Common myeloid progenitor, CD34-positive (primary cell): ENCODE measurements at regions not wholly inside any gene's neighbourhood (a gene's known extent, or its start where the extent isn't known, plus 50 kb on each side); places are given as distances from the start of the nearest gene placed in this dataset.
"Not testable (repeated sequence)": the region's sequence is repeated elsewhere in the genome, so short reads cannot be mapped to it uniquely, and the experiment has no call there.

Source experiments
- CTCF ChIA-PET: fragments of 350-600 bp; sonication (Branson Sonifier 250); formaldehyde crosslinking; loops from one replicate; lab custom pipeline; 2021; ENCODE audit warnings: antibody characterized with exemption; lab: Charles Lee
- POLR2A ChIA-PET: fragments of 350-600 bp; sonication (Branson Sonifier 250); formaldehyde crosslinking; loops from one replicate; lab custom pipeline; 2021; ENCODE audit warnings: antibody characterized with exemption; lab: Charles Lee
- DNase-seq, 3 donors: peaks; one replicate each; pipeline versions ENCODE4 v3.0.0 to v3.0.0-alpha.2; 2013
- H3K27ac ChIP-seq, 2 experiments: 1 replicate in 1 of 2; 2 replicates in 1 of 2; pipeline ENCODE4 v1.7.0; 2013; ENCODE audit warnings: inconsistent platforms in 2 of 2, low read length in 2 of 2, mild to moderate bottlenecking in 2 of 2, low read depth in 1 of 2, moderate library complexity in 1 of 2; ENCODE audit not compliant: severe bottlenecking in 2 of 2, insufficient read depth in 1 of 2, poor library complexity in 1 of 2
- H3K27me3 ChIP-seq, 5 experiments: replicated peaks in 2 of 5; 1 replicate in 3 of 5; 2 replicates in 2 of 5; pipeline versions ENCODE4 v1.6.1 to v1.7.0; 2013; ENCODE audit warnings: low read length in 4 of 5, mild to moderate bottlenecking in 2 of 5, moderate library complexity in 2 of 5, inconsistent platforms in 1 of 5; ENCODE audit not compliant: insufficient read depth in 5 of 5, control insufficient read depth in 4 of 5
- H3K36me3 ChIP-seq, 4 experiments: 1 replicate in 2 of 4; 2 replicates in 2 of 4; pipeline versions ENCODE4 v1.6.1 to v1.7.0; 2013; ENCODE audit warnings: low read length in 3 of 4, control low read depth in 1 of 4, mild to moderate bottlenecking in 1 of 4; ENCODE audit not compliant: control insufficient read depth in 4 of 4, insufficient read depth in 4 of 4
- H3K4me1 ChIP-seq, 4 experiments: 1 replicate in 3 of 4; 2 replicates in 1 of 4; pipeline versions ENCODE4 v1.6.1 to v1.7.1; 2013; ENCODE audit warnings: low read length in 3 of 4, mild to moderate bottlenecking in 3 of 4, control low read depth in 1 of 4, inconsistent platforms in 1 of 4, moderate library complexity in 1 of 4; ENCODE audit not compliant: control insufficient read depth in 4 of 4, insufficient read depth in 4 of 4; ENCODE audit errors: control extremely low read depth in 1 of 4
- H3K4me3 ChIP-seq, 7 experiments: 1 replicate in 4 of 7; 2 replicates in 3 of 7; pipeline versions ENCODE4 v1.5.1 to v1.7.0; 2013; ENCODE audit warnings: mild to moderate bottlenecking in 7 of 7, low read length in 6 of 7, moderate library complexity in 6 of 7, inconsistent platforms in 2 of 7, low read depth in 2 of 7, control low read depth in 1 of 7; ENCODE audit not compliant: insufficient read depth in 4 of 7, control insufficient read depth in 1 of 7; ENCODE audit errors: extremely low read depth in 1 of 7
- H3K9me3 ChIP-seq, 5 experiments: 1 replicate in 4 of 5; 2 replicates in 1 of 5; pipeline versions ENCODE4 v1.6.1 to v1.7.1; 2013; ENCODE audit warnings: low read length in 4 of 5, mild to moderate bottlenecking in 2 of 5, inconsistent platforms in 1 of 5, low read depth in 1 of 5, moderate library complexity in 1 of 5; ENCODE audit not compliant: control insufficient read depth in 4 of 5, insufficient read depth in 2 of 5; ENCODE audit errors: control extremely low read depth in 1 of 5
- WGBS: methylation state at CpG from one replicate; pipeline ENCODE4 v1.1.5; 2013; ENCODE audit not compliant: insufficient coverage; 5-methylcytosine and 5-hydroxymethylcytosine counted together

DNA sequence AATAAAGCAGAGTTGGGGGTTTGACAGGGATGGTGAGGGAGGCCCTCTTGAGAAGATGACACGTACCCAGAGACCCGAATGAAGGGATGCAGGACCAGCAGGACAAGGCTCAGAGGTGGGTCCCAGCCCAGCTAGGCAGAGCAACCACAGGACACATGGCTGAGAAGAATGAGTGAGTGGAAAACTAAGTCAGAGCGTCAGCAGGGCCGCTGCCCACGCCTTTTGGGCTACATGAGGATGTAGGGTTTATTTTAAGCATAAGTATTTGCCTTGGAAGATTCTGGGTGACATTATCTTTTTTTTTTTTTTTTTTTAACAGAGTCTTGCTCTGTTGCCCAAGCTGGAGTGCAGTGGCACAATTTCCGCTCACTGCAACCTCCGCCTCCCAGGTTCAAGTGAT, 176.0 kb downstream of the TMEM132E start:
- H3K4me1 ChIP-seq = peaks cover 0 to 2% (median 0%) of the 10 kb centered on the region in 4 experiments
- 88% methylated on average over 6 of the region's 7 CpGs for WGBS

DNA sequence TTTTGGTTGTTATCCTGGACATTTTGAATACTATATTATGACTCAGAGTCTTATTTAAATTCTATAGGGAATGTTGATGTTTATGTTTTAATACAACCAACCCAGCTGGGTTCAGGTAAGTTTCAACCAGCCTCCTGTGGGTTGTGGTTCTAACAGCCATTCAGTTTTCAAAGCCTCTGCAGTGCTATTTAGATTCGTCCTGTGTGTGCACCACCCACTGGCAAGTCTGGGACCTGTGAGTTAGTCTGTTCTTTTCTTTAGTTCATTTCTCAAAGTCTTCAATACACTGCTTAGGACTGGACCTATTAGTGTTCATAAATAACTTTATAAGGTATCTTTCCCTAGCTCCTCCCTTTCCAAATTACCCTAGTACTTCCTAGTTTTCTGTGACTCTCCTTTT, 170.6 kb downstream of the TMEM132E start:
- no peak for DNase-seq
- Histone ChIP-seq H3K9me3 (peaks cover 0 to 7% (median 2%) of the 10 kb centered on the region in 5 experiments), H3K27me3 (peaks cover 0 to 16% (median 7%) of the 10 kb centered on the region in 5 experiments), H3K4me1 (no peaks in the 10 kb centered on the region), H3K27ac (no peak overlapping the region), H3K4me3 (no peak overlapping the region), H3K36me3 (no peaks in the 10 kb centered on the region)
- WGBS = 83% methylated on average over 1 of the region's 1 CpG
- ChIA-PET CTCF (no interaction called here), POLR2A (no interaction called here)

More for the DNA sequence above, 176.0 kb downstream of the TMEM132E start:
- ChIA-PET CTCF (no interaction called here), POLR2A (no interaction called here)
- no peak for DNase-seq
- Histone ChIP-seq H3K4me3 (no peak overlapping the region), H3K9me3 (peaks cover 0 to 5% (median 0%) of the 10 kb centered on the region in 5 experiments), H3K27me3 (peaks cover 0 to 18% (median 7%) of the 10 kb centered on the region in 5 experiments), H3K27ac (no peak overlapping the region), H3K36me3 (no peaks in the 10 kb centered on the region)

DNA sequence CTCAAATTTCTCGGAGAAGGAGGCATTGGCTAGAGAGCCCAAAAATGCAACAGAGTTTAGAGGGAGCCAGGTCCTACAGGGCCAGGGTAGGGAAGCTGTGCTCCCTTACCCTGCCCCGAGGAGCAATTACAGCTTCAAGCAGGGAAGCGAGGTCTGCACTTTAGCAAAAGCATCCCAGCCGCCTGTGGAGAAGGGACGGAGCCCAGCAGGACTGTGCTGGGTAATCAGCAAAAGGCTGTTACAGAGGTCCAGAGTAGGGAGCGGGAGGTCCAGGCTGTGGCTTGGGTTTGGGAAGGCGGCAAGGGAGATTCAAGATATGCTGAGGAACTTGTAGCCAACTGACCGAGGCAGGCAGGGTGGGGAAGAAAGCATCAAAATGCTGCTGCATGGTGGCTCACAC, 162.6 kb downstream of the TMEM132E start:
- no peaks in the 10 kb centered on the region for H3K36me3 ChIP-seq
- POLR2A ChIA-PET = no interaction called here
- DNase-seq = no peak
- H3K4me3 ChIP-seq = no peak overlapping the region
- no peak overlapping the region for H3K27ac ChIP-seq
- CTCF ChIA-PET = no interaction called here
- peaks cover 0 to 2% (median 0%) of the 10 kb centered on the region in 5 experiments for H3K9me3 ChIP-seq
- H3K27me3 ChIP-seq = peaks cover 0 to 11% (median 3%) of the 10 kb centered on the region in 5 experiments
- WGBS = 64% methylated on average over 8 of the region's 8 CpGs
- no peaks in the 10 kb centered on the region for H3K4me1 ChIP-seq

DNA sequence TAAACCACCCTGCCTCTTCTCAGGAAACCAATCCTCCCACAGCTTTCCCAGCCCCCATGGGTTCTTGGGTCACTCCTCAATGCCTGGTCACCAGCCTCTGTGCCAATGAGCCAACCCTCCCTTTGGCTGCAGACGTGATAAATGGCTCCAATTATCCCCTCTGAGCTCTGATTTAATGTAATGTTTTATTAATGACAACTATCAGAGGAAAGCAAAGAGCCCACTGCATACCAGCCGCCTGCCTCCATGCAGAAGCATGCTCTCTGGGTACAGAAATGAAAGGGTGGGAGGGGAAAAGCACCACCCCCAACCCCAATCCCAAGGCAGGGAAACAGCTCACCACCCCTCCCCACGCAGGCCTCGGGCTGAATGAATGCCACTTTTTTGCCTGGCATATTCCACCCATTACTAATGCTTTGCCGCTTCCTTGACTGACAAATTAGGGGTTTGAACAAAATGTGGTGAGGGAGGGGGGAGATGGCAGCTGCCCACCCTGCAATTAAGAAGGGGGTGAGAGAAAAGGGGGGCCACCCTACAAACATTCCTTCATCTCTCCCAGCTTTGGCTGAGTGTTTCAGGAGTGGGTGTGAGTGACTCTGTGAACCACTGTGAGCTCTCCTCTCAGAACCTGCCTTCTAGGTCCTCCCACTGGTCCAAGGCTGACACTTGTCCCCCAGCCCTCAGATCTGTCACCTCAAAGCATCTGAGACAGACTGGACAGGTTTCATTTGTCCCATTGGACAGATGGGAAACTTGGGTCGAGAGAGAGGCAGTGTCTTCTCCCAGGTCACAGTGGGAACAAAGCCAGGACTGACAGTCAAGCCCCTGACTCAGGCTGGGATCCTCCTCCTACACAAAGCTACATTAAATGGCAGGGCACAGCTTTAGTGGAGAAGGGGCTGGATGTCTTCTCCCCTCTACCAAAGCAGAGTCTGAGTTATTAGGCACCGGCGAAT, 161.5 kb downstream of the TMEM132E start:
- Histone ChIP-seq H3K27me3 (peaks cover 0 to 17% (median 3%) of the 10 kb centered on the region in 5 experiments), H3K4me1 (no peaks in the 10 kb centered on the region), H3K36me3 (no peaks in the 10 kb centered on the region), H3K9me3 (peaks cover 0 to 2% (median 0%) of the 10 kb centered on the region in 5 experiments), H3K27ac (no peak overlapping the region), H3K4me3 (no peak overlapping the region)
- POLR2A ChIA-PET = no interaction called here
- no peak for DNase-seq
- CTCF ChIA-PET = no interaction called here
- WGBS = 88% methylated on average over 3 of the region's 8 CpGs

DNA sequence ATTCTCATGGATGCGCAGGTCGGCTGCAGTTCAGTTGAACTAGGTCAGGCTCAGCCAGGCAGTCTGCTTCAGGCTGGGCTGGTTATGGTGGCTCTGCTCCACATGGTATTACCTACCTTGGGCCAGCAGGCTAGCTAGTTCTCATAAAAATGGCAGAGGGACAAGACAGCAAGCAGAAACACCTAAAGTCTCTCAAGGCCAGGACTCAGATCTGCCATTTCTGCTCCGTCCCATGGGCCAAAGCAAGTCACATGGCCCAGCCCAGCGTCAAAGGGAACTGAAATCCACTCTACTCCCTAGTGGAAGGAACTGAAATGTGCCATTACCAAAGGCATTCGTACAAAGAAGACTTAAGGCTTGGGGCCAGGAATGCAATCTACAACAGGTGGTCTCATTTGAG, 160.0 kb downstream of the TMEM132E start:
- ChIA-PET POLR2A (no interaction called here), CTCF (no interaction called here)
- H3K9me3 ChIP-seq = peaks cover 0 to 2% (median 0%) of the 10 kb centered on the region in 5 experiments
- WGBS = 69% methylated on average over 5 of the region's 5 CpGs
- H3K27me3 ChIP-seq = peaks cover 0 to 23% (median 5%) of the 10 kb centered on the region in 5 experiments
- H3K4me3 ChIP-seq = no peak overlapping the region
- H3K4me1 ChIP-seq = no peaks in the 10 kb centered on the region
- no peaks in the 10 kb centered on the region for H3K36me3 ChIP-seq
- no peak overlapping the region for H3K27ac ChIP-seq
- DNase-seq = peak in 1 of 3 donors; percentile 2

DNA sequence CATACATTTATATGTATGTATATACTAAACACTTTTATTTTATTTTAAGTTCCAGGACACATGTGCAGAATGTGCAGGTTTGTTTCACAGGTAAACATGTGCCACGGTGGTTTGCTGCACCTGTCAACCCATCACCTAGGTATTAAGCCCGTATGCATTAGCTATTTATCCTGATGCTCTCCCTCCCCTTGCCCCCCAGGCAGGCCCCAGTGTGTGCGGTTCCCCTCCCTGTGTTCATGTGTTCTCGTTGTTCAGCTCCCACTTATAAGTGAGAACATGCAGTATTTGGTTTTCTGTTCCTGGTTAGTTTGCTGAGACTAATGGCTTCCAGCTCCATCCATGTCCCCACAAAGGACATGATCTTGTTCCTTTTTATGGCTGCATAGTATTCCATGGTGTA, 158.3 kb downstream of the TMEM132E start:
- H3K27ac ChIP-seq, POLR2A ChIA-PET, H3K9me3 ChIP-seq, H3K36me3 ChIP-seq, DNase-seq, H3K4me3 ChIP-seq, H3K4me1 ChIP-seq, CTCF ChIA-PET: not testable (repeated sequence)
- peaks cover 0 to 21% (median 5%) of the 10 kb centered on the region in 5 experiments for H3K27me3 ChIP-seq
- 92% methylated on average over 2 of the region's 4 CpGs for WGBS

DNA sequence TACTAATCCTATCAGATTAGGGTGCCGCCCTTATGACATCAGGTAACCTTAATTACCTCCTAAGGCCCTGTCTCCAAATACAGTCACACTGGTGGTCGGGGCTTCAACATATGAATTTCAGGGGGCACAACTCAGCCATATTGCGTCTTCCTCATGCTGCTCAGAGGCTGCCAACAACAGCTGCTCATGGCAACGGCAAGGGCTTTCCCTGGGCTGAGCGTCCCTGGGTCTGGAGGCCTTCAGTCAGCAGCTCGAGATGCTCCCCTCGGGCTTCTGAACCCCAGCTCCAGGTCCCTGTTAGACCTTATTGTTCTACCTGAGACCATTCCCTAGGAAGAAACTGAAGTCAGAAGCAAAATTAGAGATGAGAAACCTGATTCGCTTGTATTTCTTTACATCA, 157.2 kb downstream of the TMEM132E start:
- Histone ChIP-seq H3K27ac (no peak overlapping the region), H3K9me3 (peaks cover 0 to 2% (median 0%) of the 10 kb centered on the region in 5 experiments), H3K27me3 (peaks cover 0 to 15% (median 3%) of the 10 kb centered on the region in 5 experiments), H3K36me3 (no peaks in the 10 kb centered on the region), H3K4me3 (no peak overlapping the region), H3K4me1 (no peaks in the 10 kb centered on the region)
- DNase-seq = no peak
- ChIA-PET POLR2A (no interaction called here), CTCF (no interaction called here)
- WGBS = 81% methylated on average over 7 of the region's 8 CpGs
